Activated CD4-positive, alpha-beta T cell treated with anti-CD3 and anti-CD28 coated beads, Interleukin-2, Interleukin-4, amounts not matched to agents 100 ng/mL and 50 ng/mL, durations not matched to agents 16 hours and 8 hours (primary cell): ENCODE measurements at regions not wholly inside any gene's neighbourhood (a gene's known extent, or its start where the extent isn't known, plus 50 kb on each side); places are given as distances from the start of the nearest gene placed in this dataset.
A peak's percentile ranks its signal among the peaks of the same experiment; 100 is the strongest.
"Not testable (repeated sequence)": the region's sequence is repeated elsewhere in the genome, so short reads cannot be mapped to it uniquely, and the experiment has no call there.

Experiments
- DNase-seq: peaks from one replicate; pipeline ENCODE4 v3.0.0-alpha.2; 2020; ENCODE audit warnings: low spot score

GRCh38 chr11:106152013-106152412, 74.6 kb downstream of the AASDHPPT start:
- no peak for DNase-seq

GRCh38 chr11:106152824-106153223, 75.4 kb downstream of the AASDHPPT start:
- no peak for DNase-seq

GRCh38 chr11:106156290-106156937, 79.0 kb downstream of the AASDHPPT start:
- DNase-seq: peak; percentile 18

GRCh38 chr11:106158406-106158805, 80.9 kb downstream of the AASDHPPT start:
- DNase-seq: no peak

- DNase-seq: no peak
These were observed 82.4 kb downstream of the AASDHPPT start for GRCh38 chr11:106159836-106160235.

- DNase-seq: no peak
These were observed 83.0 kb downstream of the AASDHPPT start for GRCh38 chr11:106160494-106160893.

GRCh38 chr11:106161775-106162634, 84.5 kb downstream of the AASDHPPT start:
- no peak for DNase-seq

- DNase-seq: no peak
These were observed 89.6 kb downstream of the AASDHPPT start for GRCh38 chr11:106167085-106167484.

GRCh38 chr11:106172386-106172991, 95.0 kb downstream of the AASDHPPT start:
- no peak for DNase-seq

- no peak for DNase-seq
These were observed 95.8 kb downstream of the AASDHPPT start for GRCh38 chr11:106173291-106173690.

- not testable (repeated sequence) for DNase-seq
These were observed 96.5 kb downstream of the AASDHPPT start for GRCh38 chr11:106174003-106174402.

GRCh38 chr11:106176817-106177216, 99.4 kb downstream of the AASDHPPT start:
- no peak for DNase-seq

- DNase-seq: no peak
These were observed 99.8 kb downstream of the AASDHPPT start for GRCh38 chr11:106177311-106177710.

- no peak for DNase-seq
These were observed 100.9 kb downstream of the AASDHPPT start for GRCh38 chr11:106178361-106178760.

GRCh38 chr11:106179048-106179447, 101.6 kb downstream of the AASDHPPT start:
- no peak for DNase-seq

GRCh38 chr11:106186630-106187029, 109.2 kb downstream of the AASDHPPT start:
- DNase-seq: no peak

GRCh38 chr11:106187860-106188456, 110.5 kb downstream of the AASDHPPT start:
- no peak for DNase-seq

- no peak for DNase-seq
These were observed 116.5 kb downstream of the AASDHPPT start for GRCh38 chr11:106193956-106194355.

- no peak for DNase-seq
These were observed 120.0 kb downstream of the AASDHPPT start for GRCh38 chr11:106197438-106197837.

GRCh38 chr11:106202935-106203620, 125.6 kb downstream of the AASDHPPT start:
- no peak for DNase-seq

GRCh38 chr11:106208760-106209159, 131.3 kb downstream of the AASDHPPT start:
- no peak for DNase-seq

GRCh38 chr11:106212081-106212480, 134.6 kb downstream of the AASDHPPT start:
- no peak for DNase-seq
